ENCODE measurements at regions not wholly inside any gene's neighbourhood (a gene's known extent, or its start where the extent isn't known, plus 50 kb on each side); places are given as distances from the start of the nearest gene placed in this dataset.
A peak's percentile ranks its signal among the peaks of the same experiment; 100 is the strongest.
"Not testable (repeated sequence)": the region's sequence is repeated elsewhere in the genome, so short reads cannot be mapped to it uniquely, and the experiment has no call there.

DNA sequence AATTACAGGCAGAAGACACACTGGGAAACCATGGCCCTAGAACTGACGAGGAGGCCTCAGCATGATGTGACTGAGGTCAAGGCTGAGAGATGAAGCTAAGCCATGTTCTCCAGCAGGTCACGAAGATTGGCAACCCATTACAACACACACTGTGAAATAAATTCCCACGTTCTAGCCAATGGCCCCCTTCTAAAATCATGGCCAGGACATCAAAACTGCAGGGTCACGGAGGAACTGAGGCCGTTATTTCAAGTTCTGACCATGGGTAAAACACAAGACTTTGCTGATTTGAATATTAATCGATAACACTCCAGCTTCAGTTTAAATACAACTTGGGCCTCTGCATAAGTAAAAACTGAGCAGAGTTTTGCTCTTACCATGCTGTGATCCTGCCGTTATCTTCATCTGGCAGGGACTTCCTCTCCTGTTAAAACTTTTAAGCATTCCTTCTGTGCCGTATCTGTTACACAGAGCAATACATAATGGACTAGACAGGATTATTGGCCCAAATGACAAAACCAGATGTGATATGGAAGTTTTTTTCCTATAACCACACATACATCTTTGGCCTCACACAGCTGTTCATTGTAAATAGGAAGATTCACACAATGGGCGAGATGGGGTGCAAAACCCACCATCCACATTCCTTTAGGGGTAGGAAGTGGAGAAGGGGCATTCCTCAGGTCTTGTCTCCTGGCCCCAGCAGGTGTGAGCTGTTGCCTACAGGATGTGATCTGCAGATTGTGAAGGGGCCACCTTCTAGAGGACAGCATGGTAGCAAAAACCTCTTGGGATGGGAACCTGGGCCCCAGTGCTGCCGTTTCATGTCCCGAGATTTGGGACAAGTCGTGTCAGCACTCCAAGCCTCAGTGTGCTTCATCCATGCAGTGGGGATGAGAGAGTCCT is 207.4 kb downstream of the OPA1 start:
- DNase-seq: no peak

DNA sequence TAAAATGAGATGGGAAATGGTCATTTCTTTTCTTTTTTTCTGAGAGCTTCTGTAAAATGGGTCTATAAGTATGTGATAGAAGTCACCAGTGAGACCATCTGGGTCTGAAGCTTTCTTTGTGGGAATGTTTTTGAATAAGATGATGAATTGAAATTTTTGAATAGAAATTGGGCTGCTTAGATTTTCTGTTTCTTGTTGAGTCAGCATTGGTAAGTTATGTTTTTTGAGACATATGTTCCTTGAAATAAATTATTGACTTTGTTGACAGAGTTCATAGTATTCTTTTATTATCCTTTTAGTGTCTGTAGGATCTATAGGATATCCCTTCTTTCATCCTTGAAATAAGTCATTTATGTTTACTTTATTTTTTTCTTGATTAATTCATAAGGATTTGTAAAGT is 208.1 kb downstream of the OPA1 start:
- no peak for DNase-seq

DNA sequence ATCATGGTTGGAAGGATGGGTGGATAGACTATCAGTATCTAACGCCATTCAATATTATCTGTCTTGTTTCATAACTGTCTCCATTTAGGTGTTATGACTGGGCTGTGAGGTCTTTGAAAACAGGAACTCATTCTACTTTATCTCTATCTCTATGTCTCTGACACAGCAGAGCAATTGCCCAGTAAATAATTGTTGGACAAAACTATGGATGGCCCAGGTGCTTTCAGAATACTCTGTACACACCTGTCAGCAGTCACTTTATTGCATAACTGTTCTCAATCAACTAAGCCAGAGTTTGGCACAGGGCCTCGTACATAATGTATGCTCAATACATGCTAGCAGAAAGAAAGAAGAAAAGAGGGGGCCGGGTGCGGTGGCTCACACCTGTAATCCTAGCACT is 210.3 kb downstream of the OPA1 start:
- DNase-seq: no peak

- peak in 15 of 51 donors; percentile 2 to 45 (median 12) for DNase-seq
Measured at GRCh38 chr3:193805448-193805847, 212.4 kb downstream of the OPA1 start.

DNA sequence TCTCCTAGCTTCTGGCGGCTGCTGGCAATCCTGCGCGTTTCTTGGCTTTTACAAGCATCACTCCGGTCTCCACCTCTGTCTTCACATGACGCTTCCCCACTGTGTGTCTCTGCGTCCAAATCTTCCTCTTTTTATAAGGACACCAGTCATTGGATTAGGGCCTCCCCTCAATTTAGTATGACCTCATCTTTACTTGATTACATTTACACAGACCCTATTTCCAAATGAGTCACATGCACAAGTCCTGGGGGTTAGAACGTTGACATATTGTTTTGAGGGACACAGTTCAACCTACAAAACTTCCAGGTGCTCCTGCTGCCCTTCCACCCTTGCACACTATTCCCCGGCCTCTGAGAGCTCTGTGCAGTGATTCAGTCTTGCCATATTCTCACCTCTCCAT is 215.3 kb downstream of the OPA1 start:
- no peak for DNase-seq

DNA sequence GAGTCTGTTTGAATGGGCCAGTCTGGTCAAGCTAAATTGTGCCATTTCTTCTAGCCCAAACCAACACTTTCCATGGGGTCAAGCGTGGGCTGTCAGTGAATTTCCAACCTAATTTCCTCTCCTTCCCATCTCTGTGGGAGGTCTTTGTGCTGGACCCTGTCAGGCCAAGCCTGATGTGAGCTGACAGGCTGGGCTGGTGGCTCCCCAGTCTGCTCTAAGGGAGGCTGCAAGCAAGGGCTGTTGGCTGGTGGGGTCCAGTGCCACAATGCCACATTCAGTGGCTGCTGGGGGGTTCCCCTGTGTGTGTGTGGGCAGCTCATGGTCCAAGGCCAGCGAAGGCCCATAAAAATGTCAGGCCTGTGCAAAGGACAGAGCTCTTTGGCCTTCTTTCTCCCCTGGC is 216.1 kb downstream of the OPA1 start:
- no peak for DNase-seq

DNA sequence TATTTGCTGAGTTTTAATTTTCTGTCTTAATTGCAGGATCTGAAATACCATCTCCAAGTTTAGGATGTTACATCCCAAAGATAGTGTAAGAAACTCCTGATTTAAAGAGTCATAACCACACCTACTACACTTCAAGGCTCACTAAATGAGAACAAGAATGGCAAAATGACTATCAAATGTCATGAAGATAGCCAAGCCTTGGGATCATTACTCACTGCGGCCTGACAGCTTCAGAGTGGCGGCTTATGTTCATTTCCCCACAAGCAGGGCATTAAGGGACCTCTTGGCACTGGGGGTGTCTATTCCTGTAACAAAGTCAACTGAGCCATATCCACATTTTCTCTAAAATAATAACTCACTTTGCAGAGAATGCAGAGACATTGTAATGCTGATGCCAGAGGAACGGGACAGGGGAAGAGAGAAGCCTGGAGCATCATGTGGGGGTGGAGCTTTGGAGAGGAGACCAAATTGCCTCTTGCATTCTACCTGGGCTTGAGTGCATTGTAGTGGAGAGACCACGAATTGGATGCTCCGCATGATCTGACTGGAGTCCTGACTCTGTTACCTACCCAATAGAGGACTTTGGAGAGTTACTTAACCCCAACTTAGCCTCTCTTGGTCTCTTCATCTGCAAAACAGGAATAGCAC is 219.2 kb downstream of the OPA1 start:
- no peak for DNase-seq

DNA sequence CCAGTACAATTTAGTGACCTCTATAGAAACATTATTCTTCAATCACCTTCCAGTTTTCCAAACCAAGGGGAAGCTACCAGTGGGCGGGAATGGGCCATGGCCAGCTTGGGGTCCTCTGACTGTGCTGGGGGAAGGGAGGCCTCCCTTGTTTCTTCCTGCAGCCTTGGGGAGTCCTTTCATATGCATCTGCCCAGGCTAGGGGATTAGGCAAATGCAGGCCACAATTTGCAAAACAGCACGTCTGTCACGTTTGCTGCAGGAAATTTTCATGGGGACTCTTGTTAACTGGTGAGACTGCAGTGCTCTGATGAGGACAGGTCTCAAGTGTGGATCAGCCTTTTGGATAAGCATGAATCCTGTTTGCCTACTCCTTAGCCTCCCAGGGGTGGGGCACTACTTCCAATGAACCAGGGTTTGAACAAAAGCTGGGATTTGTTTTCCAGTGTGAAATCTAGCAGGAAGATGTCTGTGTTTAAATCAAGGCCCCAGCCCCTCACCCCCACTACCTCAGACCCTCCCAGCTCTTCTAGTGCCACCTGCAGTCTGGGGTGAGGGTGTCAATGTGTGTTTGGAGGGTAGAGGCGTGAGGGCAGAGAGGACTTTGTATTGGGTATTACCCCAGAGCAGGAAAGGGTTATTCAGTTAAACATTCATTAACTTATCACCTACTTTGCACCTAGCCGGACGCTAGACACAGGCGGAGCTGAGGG is 219.9 kb downstream of the OPA1 start:
- DNase-seq: no peak

DNA sequence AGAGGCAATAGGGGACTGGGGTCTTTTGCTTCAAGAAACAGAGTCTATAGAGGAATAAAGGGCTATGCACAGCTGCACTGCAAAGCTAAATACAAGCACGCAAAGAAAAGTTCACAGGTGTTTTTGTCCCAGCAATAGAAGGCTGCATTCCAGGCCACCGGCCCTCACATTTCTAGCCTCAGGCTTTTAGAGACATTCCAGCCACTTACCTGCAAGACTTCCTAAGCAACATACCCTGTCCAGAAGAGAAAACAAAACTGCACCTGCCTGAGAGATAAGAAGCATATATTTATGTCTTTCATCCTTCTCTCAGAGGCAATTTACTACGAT is 220.5 kb downstream of the OPA1 start:
- DNase-seq: no peak

DNA sequence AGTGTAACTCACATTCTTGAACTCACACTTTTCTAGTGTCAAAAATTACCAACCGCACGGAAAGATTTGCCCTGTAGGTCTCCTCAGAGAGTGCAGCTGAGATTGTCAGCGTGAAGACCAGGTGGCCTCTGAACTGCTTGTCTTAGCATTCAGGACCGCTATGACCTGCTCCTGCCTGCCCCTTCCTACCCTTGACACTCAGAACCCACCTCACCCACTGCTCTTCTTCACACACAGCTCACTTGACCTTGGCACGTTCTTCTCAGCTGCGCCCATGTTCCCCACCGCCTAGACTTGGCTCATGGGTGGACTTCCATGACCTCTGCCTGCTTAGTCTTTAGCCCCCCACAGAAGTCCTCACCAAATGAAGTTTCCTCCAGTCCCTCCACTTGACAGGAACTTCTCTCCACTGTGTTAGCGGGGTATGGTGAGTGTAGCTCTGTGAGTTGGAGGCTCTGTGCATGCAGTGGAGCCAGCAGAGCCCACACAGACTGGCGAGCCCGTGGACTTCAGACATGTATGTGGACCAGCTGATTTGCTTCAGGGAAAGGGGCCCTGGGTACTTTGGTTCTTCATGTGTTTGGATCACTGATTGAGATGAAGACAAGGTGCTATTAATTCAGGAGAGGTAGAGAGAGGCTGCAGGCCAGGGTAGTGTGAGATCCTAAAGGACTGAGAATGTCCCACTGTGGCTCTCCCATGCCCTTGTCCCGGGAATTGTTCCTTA is 221.3 kb downstream of the OPA1 start:
- no peak for DNase-seq

DNA sequence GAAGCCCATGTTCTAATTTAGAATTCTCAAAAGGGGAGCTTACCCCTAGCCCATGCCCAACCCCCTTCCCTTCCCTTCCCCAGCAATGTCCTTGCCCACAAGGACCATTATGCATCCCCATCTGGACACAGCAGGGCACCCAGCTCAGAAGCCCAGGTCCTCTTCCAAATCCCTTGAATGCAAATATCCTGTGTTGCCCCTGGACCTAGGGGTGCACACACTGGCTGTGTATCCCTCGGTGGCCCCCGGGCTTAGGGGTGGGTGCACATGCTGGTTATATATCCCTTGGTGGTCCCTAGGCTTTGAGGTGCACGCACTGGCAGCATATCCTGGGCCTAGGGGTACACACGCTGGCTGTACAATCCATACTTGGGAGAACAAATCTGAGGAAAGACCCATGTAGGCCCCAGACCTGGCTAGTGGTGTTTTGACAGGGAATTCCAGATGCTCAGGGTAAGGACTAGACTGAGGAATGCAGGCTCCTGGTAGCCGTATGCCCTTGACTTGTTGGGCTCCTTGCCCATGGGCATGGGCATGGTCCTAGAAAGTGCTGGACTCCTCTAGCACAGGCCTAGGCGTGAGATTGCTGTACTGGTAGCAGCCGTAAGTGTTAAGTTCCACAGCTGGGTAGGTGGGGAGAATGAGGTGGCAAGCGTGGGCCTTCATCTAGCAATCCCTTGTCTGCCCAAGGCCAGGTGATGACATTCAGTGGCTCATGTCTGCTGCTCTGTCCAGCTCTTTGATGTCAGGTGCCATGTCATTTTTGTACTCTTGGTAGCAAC is 222.4 kb downstream of the OPA1 start:
- DNase-seq: no peak

GRCh38 chr3:193816028-193816395 is 223.0 kb downstream of the OPA1 start:
- DNase-seq: no peak

DNA sequence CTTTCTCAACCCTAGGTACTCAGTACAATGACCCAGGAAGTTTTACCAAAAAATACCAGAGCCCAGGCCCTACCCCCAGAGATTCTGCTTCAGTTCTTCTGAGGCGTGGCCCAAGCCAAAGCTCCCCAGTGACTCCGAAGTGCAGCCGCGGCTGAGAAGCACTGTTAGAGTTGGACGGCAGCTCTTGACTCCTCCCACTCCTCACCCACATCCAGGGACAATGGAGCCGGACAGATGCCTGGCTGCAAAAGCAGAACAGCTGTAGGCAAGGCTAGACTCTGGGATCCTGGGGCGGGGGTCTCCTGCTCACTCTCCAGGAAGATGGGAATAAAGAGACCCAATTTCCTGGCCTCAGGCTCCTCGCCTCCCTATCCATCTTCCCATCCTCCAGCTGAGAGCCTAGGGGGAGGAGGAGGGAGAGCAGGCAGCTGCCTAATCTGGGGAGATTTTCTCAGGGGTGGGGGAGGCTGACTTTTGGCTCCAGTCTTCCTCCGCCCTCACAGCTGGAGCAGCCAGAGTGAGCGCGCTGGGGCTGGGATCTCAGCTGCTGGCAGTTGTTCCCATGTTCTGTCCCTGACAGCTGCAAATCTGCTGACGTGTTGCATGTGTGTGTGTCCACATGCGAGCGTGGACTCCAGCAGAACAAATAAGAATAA is 223.8 kb downstream of the OPA1 start:
- peak in 27 of 51 donors; percentile 2 to 68 (median 30) for DNase-seq

GRCh38 chr3:193819117-193820010 is 226.4 kb downstream of the OPA1 start:
- no peak for DNase-seq

- DNase-seq: no peak
Measured at GRCh38 chr3:193821151-193821668, 228.2 kb downstream of the OPA1 start.

GRCh38 chr3:193822492-193823212 is 229.6 kb downstream of the OPA1 start:
- no peak for DNase-seq

- not testable (repeated sequence) for DNase-seq
Measured at GRCh38 chr3:193823213-193823605, 230.2 kb downstream of the OPA1 start.

GRCh38 chr3:193824365-193824764 is 231.4 kb downstream of the OPA1 start:
- DNase-seq: no peak

Data from hypothalamus (tissue), 51 donors.